HL-60 (cell line): ENCODE measurements at regions not wholly inside any gene's neighbourhood (a gene's known extent, or its start where the extent isn't known, plus 50 kb on each side); places are given as distances from the start of the nearest gene placed in this dataset.

ENCODE experiments used
- CTCF ChIP-seq: IDR thresholded peaks from one replicate; pipeline ENCODE4 v1.5.1; 2011; ENCODE audit warnings: low read length, control low read depth, inconsistent platforms; ENCODE audit not compliant: insufficient read depth
- GABPA ChIP-seq: IDR thresholded peaks from 2 replicates; pipeline ENCODE4 v1.6.1; 2012; ENCODE audit warnings: low read depth
- POLR2AphosphoS5 ChIP-seq: IDR thresholded peaks from 2 replicates; pipeline ENCODE4 v1.6.1; 2012; ENCODE audit warnings: low read depth
- REST ChIP-seq: IDR thresholded peaks from 2 replicates; pipeline ENCODE4 v1.6.1; 2012; ENCODE audit warnings: low read depth; ENCODE audit not compliant: insufficient replicate concordance
- SPI1 ChIP-seq: IDR thresholded peaks from 2 replicates; pipeline ENCODE4 v1.6.1; 2012; ENCODE audit warnings: low read depth, mild to moderate bottlenecking, borderline replicate concordance

GRCh38 chr9:34826999-34827538, 117.1 kb upstream of the CCL21 start:
- TF ChIP-seq POLR2AphosphoS5 (no peak), CTCF (no peak), REST (no peak), GABPA (no peak), SPI1 (no peak)
